GM21529 (cell line): ENCODE measurements at regions not wholly inside any gene's neighbourhood (a gene's known extent, or its start where the extent isn't known, plus 50 kb on each side); places are given as distances from the start of the nearest gene placed in this dataset.
"Not testable (repeated sequence)": the region's sequence is repeated elsewhere in the genome, so short reads cannot be mapped to it uniquely, and the experiment has no call there.

ENCODE experiments used
- ATAC-seq: cut with Tn5 transposase; IDR thresholded peaks from one replicate; pipeline ENCODE4 v1.9.1; 2021; ENCODE audit not compliant: unreplicated experiment

- ATAC-seq = no peak
Measured at GRCh38 chr14:89699071-89699470, 255.5 kb downstream of the EFCAB11 start.

DNA sequence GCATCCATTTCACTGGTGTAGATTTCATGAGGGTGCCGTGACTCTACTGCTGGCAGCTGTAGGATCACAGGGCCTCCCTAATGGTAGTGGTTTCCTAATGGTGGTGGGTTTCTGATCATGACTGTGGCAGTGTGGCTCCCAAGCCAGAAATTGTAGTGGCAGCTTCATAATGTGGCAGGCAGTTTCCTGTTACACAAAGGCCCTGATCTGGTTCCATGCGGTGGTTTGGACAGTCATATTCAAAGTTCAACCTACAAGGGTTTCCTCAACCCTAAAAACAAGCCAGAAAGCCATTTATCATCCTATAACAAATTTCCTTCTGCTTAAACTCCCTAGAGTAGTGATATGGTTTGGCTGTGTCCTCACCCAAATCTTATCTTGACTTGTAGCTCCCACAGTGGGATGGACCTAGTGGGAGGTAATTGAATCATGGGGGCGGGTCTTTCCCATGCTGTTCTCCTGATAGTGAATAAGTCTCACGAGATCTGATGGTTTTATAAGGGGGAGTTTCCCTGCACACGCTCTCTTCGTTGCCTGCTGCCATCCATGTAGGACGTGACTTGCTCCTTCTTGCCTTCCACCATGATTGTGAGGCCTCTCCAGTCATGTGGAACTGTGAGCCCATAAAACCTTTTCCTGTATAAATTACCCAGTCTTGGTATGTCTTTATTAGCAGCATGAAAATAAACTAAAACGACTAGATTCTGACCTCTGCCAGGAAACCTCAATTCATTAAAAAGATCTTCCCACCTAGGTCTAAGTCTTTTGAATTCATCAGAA, 257.1 kb downstream of the EFCAB11 start:
- ATAC-seq = no peak

GRCh38 chr14:89695846-89696245, 258.7 kb downstream of the EFCAB11 start:
- no peak for ATAC-seq

- no peak for ATAC-seq
Measured at GRCh38 chr14:89690139-89690538, 264.4 kb downstream of the EFCAB11 start.

- not testable (repeated sequence) for ATAC-seq
Measured at GRCh38 chr14:89689711-89690110, 264.8 kb downstream of the EFCAB11 start.

GRCh38 chr14:89688507-89689211, 265.9 kb downstream of the EFCAB11 start:
- no peak for ATAC-seq

- not testable (repeated sequence) for ATAC-seq
Measured at GRCh38 chr14:89687129-89687528, 267.4 kb downstream of the EFCAB11 start.

GRCh38 chr14:89684139-89684538, 267.1 kb upstream of the FOXN3 start:
- ATAC-seq = no peak

- peak; percentile 92 for ATAC-seq
Measured at GRCh38 chr14:89681086-89682018, 264.3 kb upstream of the FOXN3 start.

DNA sequence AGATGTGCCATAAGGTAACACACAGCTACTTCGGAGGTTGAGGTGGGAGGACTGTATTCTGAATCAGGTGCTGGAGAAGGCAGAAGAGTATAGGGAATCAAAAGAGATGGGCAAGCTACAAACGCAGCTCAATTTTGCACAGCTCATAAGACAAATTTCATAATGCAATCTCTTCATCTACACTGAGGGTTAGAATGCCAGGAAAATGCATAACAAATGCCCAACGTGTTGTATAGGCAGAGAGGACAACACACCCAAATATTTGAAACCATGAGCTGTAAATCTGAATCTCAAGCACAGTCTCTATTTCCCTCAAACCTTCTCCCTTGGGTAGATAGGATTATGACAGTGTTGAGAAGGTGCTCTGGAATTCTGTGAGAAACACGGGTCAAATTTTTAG, 263.1 kb upstream of the FOXN3 start:
- no peak for ATAC-seq

- ATAC-seq = no peak
Measured at GRCh38 chr14:89678768-89679167, 261.7 kb upstream of the FOXN3 start.

DNA sequence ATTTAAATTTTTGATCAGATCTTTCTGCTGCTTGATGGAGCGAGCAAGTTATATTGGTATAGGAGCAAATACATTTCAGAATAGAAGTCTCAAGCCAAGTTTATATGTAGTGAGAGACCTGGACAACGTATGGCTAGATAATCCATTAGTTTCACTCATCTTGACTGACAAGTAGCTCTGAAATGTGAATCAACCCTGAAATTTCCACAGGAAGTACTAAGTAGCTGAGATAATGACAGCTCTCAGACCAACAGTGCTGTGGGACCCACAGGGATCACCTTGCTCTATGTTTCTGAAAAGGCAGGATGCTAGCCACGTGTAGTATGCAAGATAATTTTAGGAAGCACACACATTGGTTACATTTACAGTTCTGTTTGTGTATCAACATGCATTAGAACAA, 258.6 kb upstream of the FOXN3 start:
- ATAC-seq = no peak

GRCh38 chr14:89674936-89675335, 257.9 kb upstream of the FOXN3 start:
- no peak for ATAC-seq

- no peak for ATAC-seq
Measured at GRCh38 chr14:89674240-89674639, 257.2 kb upstream of the FOXN3 start.

DNA sequence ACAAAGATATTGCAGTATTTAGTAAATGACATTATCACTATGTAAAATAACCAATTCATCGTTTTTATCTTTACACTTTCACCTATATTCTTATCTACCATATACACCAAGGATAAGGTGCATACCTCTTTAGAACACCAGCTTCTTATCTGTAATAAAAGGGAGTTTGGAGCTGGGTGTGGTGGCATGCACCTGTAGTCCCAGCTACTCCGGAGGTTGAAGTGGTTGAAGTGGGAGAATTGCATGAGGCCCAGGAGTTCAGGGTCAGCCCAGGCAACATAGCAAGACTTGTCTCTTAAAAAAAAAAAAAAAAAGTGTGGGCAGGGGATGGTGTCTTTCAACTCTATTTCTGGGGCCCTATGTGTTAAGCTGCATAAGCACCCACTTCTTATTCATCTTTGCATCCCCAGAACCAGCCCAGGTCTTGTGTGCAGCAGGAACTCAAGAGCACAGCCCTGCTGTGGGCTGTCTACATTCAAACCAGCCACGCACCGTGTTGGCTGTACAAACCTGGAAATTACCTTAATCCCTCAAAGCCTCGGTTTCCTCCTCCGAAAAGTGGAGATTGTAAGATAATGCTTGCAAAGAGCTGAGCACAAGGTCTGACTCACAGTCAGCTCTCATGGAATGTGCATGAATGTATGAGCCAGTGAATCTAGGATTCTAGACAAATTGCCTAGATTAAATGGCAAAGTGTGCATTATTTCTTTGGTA, 256.6 kb upstream of the FOXN3 start:
- no peak for ATAC-seq

DNA sequence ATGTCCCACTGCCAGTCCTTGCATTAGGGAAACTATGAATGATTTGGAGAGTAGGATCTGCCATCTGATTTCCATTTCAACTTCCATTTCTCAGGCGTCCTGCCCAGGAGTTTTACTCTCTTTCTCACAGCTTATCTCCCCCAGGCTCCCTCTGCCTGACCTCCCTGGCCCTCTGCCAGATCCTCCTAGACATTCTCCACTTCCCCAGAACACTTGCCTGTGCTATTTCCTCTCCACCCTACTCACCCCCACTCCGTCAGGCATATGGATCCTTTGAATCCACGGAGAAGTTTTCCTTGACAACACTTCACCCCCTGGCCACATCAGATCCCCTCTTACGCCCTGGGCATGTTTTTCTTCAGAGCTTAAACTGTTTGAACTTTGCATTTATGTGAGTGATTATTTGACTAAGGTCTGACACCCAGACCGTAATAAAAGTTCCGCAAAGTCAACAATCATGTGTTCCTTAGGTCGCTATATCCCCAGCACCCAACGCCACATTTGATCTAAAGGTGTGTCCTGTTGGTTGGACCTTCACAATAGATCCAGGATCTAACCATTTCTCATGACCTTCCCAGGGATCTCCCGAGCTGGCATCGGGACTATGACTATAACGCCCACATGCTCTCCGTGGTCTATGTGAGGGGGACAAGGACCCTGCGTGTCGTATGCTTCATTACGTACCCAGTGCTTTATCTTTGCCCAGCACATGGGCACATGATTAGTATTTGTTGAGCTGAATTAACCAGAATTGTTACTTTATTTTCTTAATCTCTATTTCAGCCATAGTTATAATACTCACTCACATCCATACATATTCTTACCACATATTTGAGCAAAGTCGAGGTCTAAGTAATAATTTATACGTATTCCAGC, 255.8 kb upstream of the FOXN3 start:
- no peak for ATAC-seq

DNA sequence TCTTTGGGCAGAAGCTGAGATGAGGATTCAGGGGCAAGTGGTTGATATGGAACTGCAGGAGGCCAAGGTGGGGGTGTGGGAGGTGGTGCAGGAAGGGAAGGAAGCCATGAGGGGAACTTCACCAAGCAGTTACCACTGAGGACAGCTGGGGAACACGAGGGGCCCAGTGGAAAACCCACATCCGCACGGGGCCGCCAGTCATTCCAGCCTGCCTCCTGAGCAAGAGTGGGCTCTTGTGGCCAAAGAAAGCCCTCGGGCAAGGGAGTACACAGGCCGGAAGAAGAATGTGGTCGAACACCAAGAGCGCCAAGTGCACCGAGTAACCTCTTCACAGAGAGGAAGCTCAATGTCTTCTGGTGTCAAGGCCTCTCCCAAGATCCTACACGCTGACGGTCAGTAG, 252.2 kb upstream of the FOXN3 start:
- ATAC-seq = no peak

- ATAC-seq = no peak
Measured at GRCh38 chr14:89667983-89668382, 250.9 kb upstream of the FOXN3 start.

DNA sequence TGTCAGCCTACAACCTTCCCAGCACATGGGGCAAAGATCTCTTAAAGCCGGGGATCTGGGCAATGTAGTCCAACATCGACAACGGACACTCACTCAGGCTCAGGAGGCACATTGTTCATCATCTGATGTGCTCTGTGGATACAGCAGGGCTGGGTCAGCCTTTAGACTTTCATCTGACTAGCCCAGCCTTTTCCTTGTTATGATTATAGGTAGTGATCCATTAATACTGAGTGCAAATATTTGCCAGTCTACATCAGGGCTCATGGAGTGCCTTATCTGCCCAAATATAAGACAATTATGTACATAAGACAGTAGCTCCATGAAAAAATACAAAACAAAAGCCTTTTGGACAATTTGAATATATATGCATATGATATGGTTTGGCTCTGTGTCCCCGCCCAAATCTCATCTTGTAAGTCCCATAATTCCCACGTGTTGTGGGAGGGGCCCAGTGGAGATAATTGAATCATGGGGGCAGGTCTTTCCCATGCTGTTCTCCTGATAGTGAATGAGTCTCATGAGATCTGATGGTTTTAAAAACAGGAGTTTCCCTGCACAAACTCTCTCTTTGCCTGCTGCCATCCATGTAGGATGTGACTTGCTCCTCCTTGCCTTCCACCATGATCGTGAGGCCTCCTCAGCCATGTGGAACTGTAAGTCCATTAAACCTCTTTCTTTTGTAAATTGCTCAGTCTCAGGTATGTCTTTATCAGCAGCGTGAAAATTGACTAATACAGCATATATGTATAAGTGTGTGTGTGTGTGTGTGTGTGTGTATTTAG, 248.5 kb upstream of the FOXN3 start:
- not testable (repeated sequence) for ATAC-seq
